NCI-H128 (cell line): ENCODE measurements at regions not wholly inside any gene's neighbourhood (a gene's known extent, or its start where the extent isn't known, plus 50 kb on each side); places are given as distances from the start of the nearest gene placed in this dataset.
"Not testable (repeated sequence)": the region's sequence is repeated elsewhere in the genome, so short reads cannot be mapped to it uniquely, and the experiment has no call there.

ENCODE experiments used
- DNase-seq: peaks from one replicate; lab custom pipeline; 2025; ENCODE audit not compliant: unreplicated experiment; lab: John Stamatoyannopoulos, UW

GRCh38 chr14:26655128-26655527, 57.3 kb upstream of the NOVA1 start:
- no peak for DNase-seq

- DNase-seq, result no peak
Measured at GRCh38 chr14:26663506-26663905, 65.7 kb upstream of the NOVA1 start.

- DNase-seq, result not testable (repeated sequence)
Measured at GRCh38 chr14:26678732-26679420, 81.0 kb upstream of the NOVA1 start.

- no peak for DNase-seq
Measured at GRCh38 chr14:26685401-26685800, 87.6 kb upstream of the NOVA1 start.

GRCh38 chr14:26687301-26687837, 89.5 kb upstream of the NOVA1 start:
- DNase-seq, result no peak

- DNase-seq, result no peak
Measured at GRCh38 chr14:26694521-26694920, 96.7 kb upstream of the NOVA1 start.

- no peak for DNase-seq
Measured at GRCh38 chr14:26702721-26703230, 104.9 kb upstream of the NOVA1 start.

GRCh38 chr14:26703686-26704366, 106.0 kb upstream of the NOVA1 start:
- no peak for DNase-seq

GRCh38 chr14:26707234-26707633, 109.4 kb upstream of the NOVA1 start:
- no peak for DNase-seq

- DNase-seq, result no peak
Measured at GRCh38 chr14:26709019-26709418, 111.2 kb upstream of the NOVA1 start.

- no peak for DNase-seq
Measured at GRCh38 chr14:26719514-26719913, 121.7 kb upstream of the NOVA1 start.

- DNase-seq, result no peak
Measured at GRCh38 chr14:26722258-26722657, 124.4 kb upstream of the NOVA1 start.

GRCh38 chr14:26729851-26730250, 132.0 kb upstream of the NOVA1 start:
- DNase-seq, result no peak

- DNase-seq, result no peak
Measured at GRCh38 chr14:26730929-26731618, 133.2 kb upstream of the NOVA1 start.

GRCh38 chr14:26735811-26736210, 138.0 kb upstream of the NOVA1 start:
- DNase-seq, result no peak

GRCh38 chr14:26738571-26738970, 140.7 kb upstream of the NOVA1 start:
- DNase-seq, result no peak

- no peak for DNase-seq
Measured at GRCh38 chr14:26741711-26742212, 143.9 kb upstream of the NOVA1 start.

- no peak for DNase-seq
Measured at GRCh38 chr14:26743284-26743683, 145.5 kb upstream of the NOVA1 start.

- no peak for DNase-seq
Measured at GRCh38 chr14:26744903-26745302, 147.1 kb upstream of the NOVA1 start.

GRCh38 chr14:26761532-26761931, 163.7 kb upstream of the NOVA1 start:
- DNase-seq, result no peak

GRCh38 chr14:26765301-26765700, 167.5 kb upstream of the NOVA1 start:
- no peak for DNase-seq
